A673 (cell line): ENCODE measurements at regions not wholly inside any gene's neighbourhood (a gene's known extent, or its start where the extent isn't known, plus 50 kb on each side); places are given as distances from the start of the nearest gene placed in this dataset.

ENCODE experiments used
- EZH2 ChIP-seq: fragments of 200-600 bp; sonication (generic); IDR thresholded peaks from 2 replicates; pipeline ENCODE4 v1.6.1; 2017; ENCODE audit warnings: borderline replicate concordance, low read depth, mild to moderate bottlenecking, mixed read lengths, antibody characterized with exemption, low read length; ENCODE audit not compliant: poor library complexity, severe bottlenecking
- TF ChIP-seq, protein P1 (sequence below): fragments of 300-800, 200-600 bp; sonication (generic); conservative IDR thresholded peaks from 2 replicates; pipeline ENCODE4 v1.5.1; 2017; ENCODE audit warnings: low read depth, mild to moderate bottlenecking, antibody characterized with exemption, low read length, moderate library complexity, mixed read lengths

DNA sequence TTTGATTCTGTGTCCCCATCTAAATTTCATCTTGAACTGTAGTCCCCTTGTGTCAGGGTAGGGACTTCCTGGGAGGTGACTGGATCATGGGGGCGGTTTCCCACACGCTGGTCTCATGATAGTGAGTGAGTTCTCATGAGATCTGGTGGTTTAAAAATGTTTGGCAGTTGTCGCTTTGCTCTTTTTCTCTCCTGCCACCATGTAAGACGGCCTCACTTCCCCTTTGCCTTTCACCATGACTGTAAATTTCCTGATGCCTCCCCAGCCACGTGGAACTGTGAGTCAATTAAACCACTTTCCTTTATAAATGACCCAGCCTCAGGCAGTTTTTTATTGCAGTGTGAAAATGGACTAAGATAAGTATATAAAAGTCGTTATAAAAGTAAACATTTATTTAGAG lies 80.5 kb upstream of the SGK1 start:
- TF ChIP-seq, protein P1, sequence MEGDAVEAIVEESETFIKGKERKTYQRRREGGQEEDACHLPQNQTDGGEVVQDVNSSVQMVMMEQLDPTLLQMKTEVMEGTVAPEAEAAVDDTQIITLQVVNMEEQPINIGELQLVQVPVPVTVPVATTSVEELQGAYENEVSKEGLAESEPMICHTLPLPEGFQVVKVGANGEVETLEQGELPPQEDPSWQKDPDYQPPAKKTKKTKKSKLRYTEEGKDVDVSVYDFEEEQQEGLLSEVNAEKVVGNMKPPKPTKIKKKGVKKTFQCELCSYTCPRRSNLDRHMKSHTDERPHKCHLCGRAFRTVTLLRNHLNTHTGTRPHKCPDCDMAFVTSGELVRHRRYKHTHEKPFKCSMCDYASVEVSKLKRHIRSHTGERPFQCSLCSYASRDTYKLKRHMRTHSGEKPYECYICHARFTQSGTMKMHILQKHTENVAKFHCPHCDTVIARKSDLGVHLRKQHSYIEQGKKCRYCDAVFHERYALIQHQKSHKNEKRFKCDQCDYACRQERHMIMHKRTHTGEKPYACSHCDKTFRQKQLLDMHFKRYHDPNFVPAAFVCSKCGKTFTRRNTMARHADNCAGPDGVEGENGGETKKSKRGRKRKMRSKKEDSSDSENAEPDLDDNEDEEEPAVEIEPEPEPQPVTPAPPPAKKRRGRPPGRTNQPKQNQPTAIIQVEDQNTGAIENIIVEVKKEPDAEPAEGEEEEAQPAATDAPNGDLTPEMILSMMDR, result no peak
- TF ChIP-seq EZH2, result no peak
